ENCODE measurements at regions not wholly inside any gene's neighbourhood (a gene's known extent, or its start where the extent isn't known, plus 50 kb on each side); places are given as distances from the start of the nearest gene placed in this dataset.

DNA sequence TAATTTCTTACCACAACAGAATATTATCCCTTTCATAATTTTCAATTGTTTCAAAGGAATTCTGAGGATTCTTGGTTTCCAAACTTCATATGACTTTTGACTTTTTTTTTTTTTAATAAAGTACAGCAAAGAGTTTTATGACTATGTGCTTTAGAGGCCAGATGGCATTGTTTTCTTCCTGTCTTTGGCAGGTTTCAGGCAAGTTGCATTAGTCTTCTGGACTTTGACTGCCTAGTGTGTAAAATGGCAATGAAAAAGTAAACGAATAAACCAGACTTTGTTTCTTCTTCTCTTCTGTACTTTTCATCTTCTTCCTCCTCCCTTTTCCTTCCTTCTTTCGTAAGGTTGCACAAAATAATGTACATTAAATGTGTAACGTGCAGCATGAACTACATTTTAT lies 172.6 kb upstream of the RBFOX1 start:
- intact Hi-C loops (cut with DNase I; ENCODE audit: low total_unique reads), result no loop called here
- no peaks in the 10 kb centered on the region for H3K27me3 ChIP-seq
- no peak overlapping the region for H3K27ac ChIP-seq
- H3K36me3 ChIP-seq, result no peaks in the 10 kb centered on the region
- no peak overlapping the region for H3K4me3 ChIP-seq
- no peaks in the 10 kb centered on the region for H3K4me1 ChIP-seq
- TF ChIP-seq, protein P1, sequence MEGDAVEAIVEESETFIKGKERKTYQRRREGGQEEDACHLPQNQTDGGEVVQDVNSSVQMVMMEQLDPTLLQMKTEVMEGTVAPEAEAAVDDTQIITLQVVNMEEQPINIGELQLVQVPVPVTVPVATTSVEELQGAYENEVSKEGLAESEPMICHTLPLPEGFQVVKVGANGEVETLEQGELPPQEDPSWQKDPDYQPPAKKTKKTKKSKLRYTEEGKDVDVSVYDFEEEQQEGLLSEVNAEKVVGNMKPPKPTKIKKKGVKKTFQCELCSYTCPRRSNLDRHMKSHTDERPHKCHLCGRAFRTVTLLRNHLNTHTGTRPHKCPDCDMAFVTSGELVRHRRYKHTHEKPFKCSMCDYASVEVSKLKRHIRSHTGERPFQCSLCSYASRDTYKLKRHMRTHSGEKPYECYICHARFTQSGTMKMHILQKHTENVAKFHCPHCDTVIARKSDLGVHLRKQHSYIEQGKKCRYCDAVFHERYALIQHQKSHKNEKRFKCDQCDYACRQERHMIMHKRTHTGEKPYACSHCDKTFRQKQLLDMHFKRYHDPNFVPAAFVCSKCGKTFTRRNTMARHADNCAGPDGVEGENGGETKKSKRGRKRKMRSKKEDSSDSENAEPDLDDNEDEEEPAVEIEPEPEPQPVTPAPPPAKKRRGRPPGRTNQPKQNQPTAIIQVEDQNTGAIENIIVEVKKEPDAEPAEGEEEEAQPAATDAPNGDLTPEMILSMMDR (IDR thresholded peaks at IDR 0.05), result no peak
- TF ChIP-seq POLR2A (IDR thresholded peaks at IDR 0.05), result no peak
- no peaks in the 10 kb centered on the region for H3K9me3 ChIP-seq
- DNase-seq, result no peak

DNA sequence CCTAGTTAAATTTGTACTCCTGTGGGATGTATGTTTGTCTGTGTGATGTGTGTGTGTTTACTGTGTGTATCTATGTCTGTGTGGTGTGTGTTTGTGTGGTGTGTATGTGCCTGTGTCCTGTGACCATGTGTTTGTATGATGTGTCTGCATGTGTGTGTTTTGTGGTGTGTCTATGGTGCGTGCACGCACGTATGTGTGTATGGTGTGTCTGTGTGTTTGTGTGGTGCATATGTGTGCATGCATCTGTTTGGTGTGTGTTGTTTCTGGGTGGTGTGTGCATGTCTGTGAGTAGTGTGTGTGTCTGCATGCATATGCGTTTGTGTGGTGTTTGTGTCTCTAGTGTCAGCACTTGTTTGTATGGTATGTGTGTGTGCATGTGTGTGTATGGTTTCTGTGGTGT lies 174.2 kb upstream of the RBFOX1 start:
- no peak for DNase-seq
- Histone ChIP-seq H3K4me1 (no peaks in the 10 kb centered on the region), H3K36me3 (no peaks in the 10 kb centered on the region), H3K4me3 (no peak overlapping the region), H3K9me3 (no peaks in the 10 kb centered on the region), H3K27ac (no peak overlapping the region), H3K27me3 (no peaks in the 10 kb centered on the region)
- TF ChIP-seq, protein P1 (IDR thresholded peaks at IDR 0.05), result no peak
- no peak for TF ChIP-seq POLR2A (IDR thresholded peaks at IDR 0.05)
- intact Hi-C loops (cut with DNase I; ENCODE audit: low total_unique reads), result no loop called here

DNA sequence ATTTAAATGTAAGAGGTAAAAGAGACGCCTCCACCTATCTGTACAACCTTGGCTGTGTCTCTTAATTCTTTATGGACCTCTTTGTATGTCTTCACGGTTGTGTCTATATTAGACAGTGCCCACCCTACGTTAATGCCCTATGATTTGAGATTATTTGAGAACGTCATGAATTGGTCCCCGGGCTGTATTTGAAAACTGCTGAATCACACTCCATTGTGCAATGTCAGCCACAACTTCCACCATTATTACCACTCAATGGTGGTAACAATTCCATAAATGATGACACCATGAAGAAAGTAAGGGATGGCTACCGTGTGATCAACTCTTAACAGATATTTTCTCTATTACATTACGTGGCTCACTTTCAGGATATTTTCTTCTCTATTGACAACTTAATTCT lies 182.4 kb upstream of the RBFOX1 start:
- intact Hi-C loops (cut with DNase I; ENCODE audit: low total_unique reads), result no loop called here
- DNase-seq, result no peak
- no peak for TF ChIP-seq POLR2A (IDR thresholded peaks at IDR 0.05)
- TF ChIP-seq, protein P1 (IDR thresholded peaks at IDR 0.05), result no peak

GRCh38 chr16:7148606-7149005 lies 184.0 kb upstream of the RBFOX1 start:
- Histone ChIP-seq H3K36me3 (no peaks in the 10 kb centered on the region), H3K4me3 (no peak overlapping the region), H3K27me3 (no peaks in the 10 kb centered on the region), H3K9me3 (peaks cover 0 to 4% of the 10 kb centered on the region in 2 donors), H3K27ac (no peak overlapping the region), H3K4me1 (no peaks in the 10 kb centered on the region)
- DNase-seq, result no peak
- TF ChIP-seq, protein P1 (IDR thresholded peaks at IDR 0.05), result no peak
- TF ChIP-seq POLR2A (IDR thresholded peaks at IDR 0.05), result no peak
- intact Hi-C loops (cut with DNase I; ENCODE audit: low total_unique reads), result no loop called here

More for the DNA sequence above, 182.4 kb upstream of the RBFOX1 start:
- H3K4me3 ChIP-seq, result no peak overlapping the region
- no peak overlapping the region for H3K27ac ChIP-seq
- H3K9me3 ChIP-seq, result peaks cover 0 to 4% of the 10 kb centered on the region in 2 donors
- H3K27me3 ChIP-seq, result no peaks in the 10 kb centered on the region
- H3K4me1 ChIP-seq, result no peaks in the 10 kb centered on the region
- no peaks in the 10 kb centered on the region for H3K36me3 ChIP-seq

- Histone ChIP-seq H3K9me3 (no peaks in the 10 kb centered on the region), H3K4me3 (no peak overlapping the region), H3K27me3 (no peaks in the 10 kb centered on the region), H3K36me3 (no peaks in the 10 kb centered on the region), H3K27ac (no peak overlapping the region), H3K4me1 (no peaks in the 10 kb centered on the region)
- TF ChIP-seq, protein P1 (IDR thresholded peaks at IDR 0.05), result no peak
- no peak for TF ChIP-seq POLR2A (IDR thresholded peaks at IDR 0.05)
- intact Hi-C loops (cut with DNase I; ENCODE audit: low total_unique reads), result no loop called here
- no peak for DNase-seq
These were observed 191.7 kb upstream of the RBFOX1 start for GRCh38 chr16:7140899-7141298.

Measured in uterus (tissue), 3 donors.